IPS DF 6.9 (cell line): ENCODE measurements at regions not wholly inside any gene's neighbourhood (a gene's known extent, or its start where the extent isn't known, plus 50 kb on each side); places are given as distances from the start of the nearest gene placed in this dataset.

Experiments used
- DNase-seq: peaks from one replicate; pipeline ENCODE4 v3.0.0-alpha.2; 2013; ENCODE audit warnings: low read depth, low spot score
- H3K27ac ChIP-seq: one replicate; pipeline ENCODE4 v1.5.1; 2013; ENCODE audit warnings: low read length, control low read depth
- H3K27me3 ChIP-seq: 2 replicates; pipeline ENCODE4 v1.6.1; 2013; ENCODE audit warnings: mild to moderate bottlenecking, low read length; ENCODE audit not compliant: control insufficient read depth, insufficient read depth
- H3K36me3 ChIP-seq: 2 replicates; pipeline ENCODE4 v1.6.1; 2013; ENCODE audit warnings: low read length; ENCODE audit not compliant: control insufficient read depth, insufficient read depth
- H3K4me1 ChIP-seq: 2 replicates; pipeline ENCODE4 v1.6.1; 2013; ENCODE audit warnings: low read length; ENCODE audit not compliant: control insufficient read depth, insufficient read depth
- H3K4me3 ChIP-seq: 2 replicates; pipeline ENCODE4 v1.5.1; 2013; ENCODE audit warnings: mild to moderate bottlenecking, low read length
- H3K9me3 ChIP-seq: 2 replicates; pipeline ENCODE4 v1.6.1; 2013; ENCODE audit warnings: low read length, inconsistent platforms; ENCODE audit not compliant: control insufficient read depth, insufficient read depth
- WGBS: extraction: QIAGEN DNeasy Blood & Tissue Kit; methylation state at CpG from one replicate; pipeline ENCODE4 v1.1.7; 2013; ENCODE audit warnings: mixed read lengths, missing lambda C conversion rate; ENCODE audit not compliant: insufficient read length, insufficient coverage; 5-methylcytosine and 5-hydroxymethylcytosine counted together

DNA sequence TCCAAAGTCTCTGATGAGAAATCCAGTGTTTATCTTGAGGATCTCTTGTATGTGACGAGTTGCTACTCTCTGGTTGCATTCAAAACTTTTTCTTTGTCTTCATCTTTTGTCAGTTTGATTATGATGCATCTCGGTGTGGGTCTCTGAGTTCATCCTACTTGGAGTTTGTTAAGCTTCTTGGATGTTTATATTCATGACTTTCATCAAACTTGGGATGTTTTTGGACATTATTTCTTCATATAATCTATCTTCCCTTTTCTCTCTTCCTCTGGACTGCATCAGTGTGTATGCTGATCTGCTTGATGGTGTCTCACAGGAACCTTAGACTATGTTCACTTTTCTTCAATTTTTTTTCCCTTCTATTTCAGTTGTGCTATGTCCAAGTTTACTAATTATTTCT is 320.4 kb downstream of the TLE3 start:
- H3K36me3 ChIP-seq = no peaks in the 10 kb centered on the region
- no CpG with 5 or more reads among the region's 2 CpGs for WGBS

DNA sequence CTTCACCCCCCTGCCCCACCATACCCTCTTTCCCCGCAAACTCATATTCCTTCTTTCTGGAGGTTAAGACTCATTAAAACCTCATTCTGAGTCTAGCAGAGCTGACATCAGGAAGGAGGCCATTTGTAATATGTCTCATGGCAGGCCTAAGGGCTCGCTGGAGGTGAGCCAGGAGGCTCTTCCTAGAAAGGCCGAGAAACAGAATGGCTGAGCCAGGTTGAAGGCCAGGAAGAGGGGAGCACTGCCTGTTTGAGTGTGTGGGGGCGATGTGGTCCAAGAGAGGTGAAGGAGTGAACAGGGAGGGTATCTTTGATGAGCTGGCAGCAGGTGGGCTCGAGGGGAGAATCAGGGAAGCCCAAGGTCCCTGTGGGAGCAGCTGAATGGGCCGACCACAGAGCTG is 317.3 kb downstream of the TLE3 start:
- WGBS = 100% methylated on average over 1 of the region's 6 CpGs
- Histone ChIP-seq H3K4me3 (no peak overlapping the region), H3K36me3 (no peaks in the 10 kb centered on the region), H3K4me1 (no peaks in the 10 kb centered on the region), H3K27ac (no peak overlapping the region), H3K27me3 (no peaks in the 10 kb centered on the region), H3K9me3 (no peaks in the 10 kb centered on the region)
- no peak for DNase-seq

More for the DNA sequence above, 320.4 kb downstream of the TLE3 start:
- no peak overlapping the region for H3K27ac ChIP-seq
- H3K27me3 ChIP-seq = no peaks in the 10 kb centered on the region
- no peaks in the 10 kb centered on the region for H3K4me1 ChIP-seq
- DNase-seq = no peak
- no peaks in the 10 kb centered on the region for H3K9me3 ChIP-seq
- no peak overlapping the region for H3K4me3 ChIP-seq

DNA sequence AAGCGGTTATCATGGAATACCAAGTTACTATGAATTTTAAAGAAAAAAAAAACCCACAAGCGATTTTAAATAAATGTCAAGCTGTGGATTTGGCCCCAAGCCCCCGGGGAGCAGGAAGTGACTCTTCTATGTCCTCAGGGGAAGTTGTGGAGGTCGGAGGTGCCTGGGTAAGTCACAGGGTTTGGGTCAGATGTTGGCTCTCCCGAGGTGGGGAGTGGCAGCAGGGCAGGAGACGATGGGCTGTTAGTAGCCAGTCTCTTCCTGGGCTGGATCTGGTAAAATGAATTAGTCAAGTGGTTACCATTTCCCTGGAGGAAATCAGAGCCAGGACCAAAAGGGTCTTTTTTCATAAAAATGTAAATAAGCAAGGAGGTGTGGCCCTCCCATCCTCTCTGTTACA is 316.7 kb downstream of the TLE3 start:
- DNase-seq = no peak
- Histone ChIP-seq H3K4me3 (no peak overlapping the region), H3K9me3 (no peaks in the 10 kb centered on the region), H3K4me1 (no peaks in the 10 kb centered on the region), H3K27me3 (no peaks in the 10 kb centered on the region), H3K27ac (no peak overlapping the region), H3K36me3 (no peaks in the 10 kb centered on the region)
- WGBS = no CpG with 5 or more reads among the region's 6 CpGs

DNA sequence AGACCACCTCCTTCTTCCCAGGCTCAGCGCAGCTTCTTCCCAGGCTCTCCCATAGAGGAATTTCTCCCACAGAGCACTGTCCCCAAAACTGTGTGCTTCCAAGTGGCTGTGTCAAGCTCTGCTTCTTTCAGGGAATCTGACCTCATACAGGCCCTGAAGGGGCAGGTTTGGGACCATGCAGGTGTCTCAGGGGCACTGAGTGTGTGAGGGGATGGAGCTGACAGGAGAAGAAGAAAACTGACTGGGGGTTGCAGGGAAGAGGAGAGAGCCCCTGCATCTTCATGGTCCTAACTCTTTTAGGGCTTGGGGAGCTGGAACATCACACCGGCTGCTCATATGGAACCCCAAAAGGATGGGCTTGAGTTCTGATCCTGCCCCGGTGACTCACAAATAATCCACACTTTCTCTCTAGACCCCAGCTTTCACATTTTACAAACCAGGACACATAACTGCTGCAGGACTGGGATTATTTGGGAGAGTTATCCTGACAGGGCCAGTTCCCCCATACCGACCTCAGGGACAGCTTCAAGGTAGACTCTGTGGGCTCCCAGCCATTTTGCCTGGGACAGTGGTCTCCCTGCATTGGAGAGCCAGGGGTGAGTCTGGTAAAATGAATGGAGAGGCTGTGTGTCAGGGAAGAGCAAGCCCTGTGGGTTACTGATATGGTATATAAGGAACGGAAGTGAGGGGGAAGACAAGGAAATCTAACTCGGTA is 316.1 kb downstream of the TLE3 start:
- Histone ChIP-seq H3K36me3 (no peaks in the 10 kb centered on the region), H3K27ac (no peak overlapping the region), H3K9me3 (no peaks in the 10 kb centered on the region), H3K4me1 (no peaks in the 10 kb centered on the region), H3K27me3 (no peaks in the 10 kb centered on the region), H3K4me3 (no peak overlapping the region)
- 100% methylated on average over 1 of the region's 6 CpGs for WGBS
- no peak for DNase-seq

DNA sequence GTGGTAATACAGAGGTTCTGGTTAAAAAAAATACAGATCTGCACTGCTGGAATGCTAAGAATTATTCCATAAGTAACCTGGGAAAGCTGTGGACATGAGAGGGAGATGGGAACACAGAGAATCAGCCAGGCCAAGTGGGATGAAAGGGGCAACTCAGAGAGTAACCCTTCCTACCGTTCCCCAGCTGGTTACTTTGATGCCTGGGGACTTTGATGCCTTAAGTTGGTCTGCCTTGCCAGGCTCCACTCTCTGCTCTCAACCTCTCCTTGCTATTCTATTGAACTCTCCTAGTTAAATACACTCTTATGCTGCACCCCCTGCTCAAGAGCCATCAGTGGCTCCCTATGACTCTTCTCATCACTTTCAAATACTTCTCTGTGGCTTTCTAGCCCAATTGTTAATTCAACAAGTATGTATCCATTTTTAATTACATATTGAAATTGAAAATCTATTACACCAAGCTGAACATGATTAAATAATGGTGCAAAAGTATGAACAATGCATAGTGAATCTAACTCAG is 315.5 kb downstream of the TLE3 start:
- no peak overlapping the region for H3K27ac ChIP-seq
- no peaks in the 10 kb centered on the region for H3K36me3 ChIP-seq
- no peaks in the 10 kb centered on the region for H3K27me3 ChIP-seq
- H3K9me3 ChIP-seq = no peaks in the 10 kb centered on the region
- no peak overlapping the region for H3K4me3 ChIP-seq
- no CpG with 5 or more reads among the region's 1 CpG for WGBS
- H3K4me1 ChIP-seq = no peaks in the 10 kb centered on the region
- no peak for DNase-seq

DNA sequence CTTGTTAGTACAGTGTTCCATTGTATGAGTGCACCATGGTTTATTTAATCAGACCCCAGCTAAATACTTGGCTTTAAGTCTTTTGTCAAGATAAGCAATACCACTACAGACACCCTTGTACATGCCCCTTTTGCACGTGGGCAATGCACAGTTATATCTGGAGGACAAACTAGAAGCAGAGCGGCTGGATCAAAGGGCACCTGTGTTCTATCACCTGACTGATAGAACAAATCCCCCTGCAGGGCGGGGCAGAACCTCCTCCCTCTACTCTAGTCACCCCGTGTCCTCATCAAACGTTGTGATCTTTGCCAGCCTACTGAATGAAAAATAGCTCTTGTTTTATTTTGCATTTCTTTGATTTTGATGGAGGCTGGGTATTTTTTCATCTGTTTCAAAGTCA is 314.9 kb downstream of the TLE3 start:
- Histone ChIP-seq H3K4me3 (no peak overlapping the region), H3K36me3 (no peaks in the 10 kb centered on the region), H3K27ac (no peak overlapping the region), H3K27me3 (no peaks in the 10 kb centered on the region), H3K9me3 (no peaks in the 10 kb centered on the region), H3K4me1 (no peaks in the 10 kb centered on the region)
- no peak for DNase-seq
- WGBS = no CpG with 5 or more reads among the region's 5 CpGs

DNA sequence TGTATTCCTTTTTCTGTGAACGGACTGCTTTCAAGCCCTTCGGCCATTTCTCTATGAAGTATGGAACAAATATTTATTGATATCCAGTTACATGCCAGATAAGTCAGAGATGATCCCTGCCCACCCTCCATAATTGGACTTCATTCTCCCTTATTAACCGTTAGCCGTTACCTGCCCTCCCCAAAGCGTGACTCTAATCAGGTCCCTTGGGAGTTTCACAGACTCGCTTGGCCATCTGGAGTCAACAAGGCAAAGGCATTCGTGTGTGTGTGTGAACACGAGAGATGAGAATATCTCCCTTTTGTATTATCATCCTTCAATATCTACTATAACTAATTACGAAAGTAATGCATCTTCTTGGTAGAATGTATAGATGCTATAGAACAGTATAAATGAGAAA is 314.5 kb downstream of the TLE3 start:
- H3K27me3 ChIP-seq = no peaks in the 10 kb centered on the region
- H3K27ac ChIP-seq = no peak overlapping the region
- no peak overlapping the region for H3K4me3 ChIP-seq
- WGBS = no CpG with 5 or more reads among the region's 9 CpGs
- H3K9me3 ChIP-seq = no peaks in the 10 kb centered on the region
- H3K36me3 ChIP-seq = no peaks in the 10 kb centered on the region
- no peaks in the 10 kb centered on the region for H3K4me1 ChIP-seq
- DNase-seq = no peak

DNA sequence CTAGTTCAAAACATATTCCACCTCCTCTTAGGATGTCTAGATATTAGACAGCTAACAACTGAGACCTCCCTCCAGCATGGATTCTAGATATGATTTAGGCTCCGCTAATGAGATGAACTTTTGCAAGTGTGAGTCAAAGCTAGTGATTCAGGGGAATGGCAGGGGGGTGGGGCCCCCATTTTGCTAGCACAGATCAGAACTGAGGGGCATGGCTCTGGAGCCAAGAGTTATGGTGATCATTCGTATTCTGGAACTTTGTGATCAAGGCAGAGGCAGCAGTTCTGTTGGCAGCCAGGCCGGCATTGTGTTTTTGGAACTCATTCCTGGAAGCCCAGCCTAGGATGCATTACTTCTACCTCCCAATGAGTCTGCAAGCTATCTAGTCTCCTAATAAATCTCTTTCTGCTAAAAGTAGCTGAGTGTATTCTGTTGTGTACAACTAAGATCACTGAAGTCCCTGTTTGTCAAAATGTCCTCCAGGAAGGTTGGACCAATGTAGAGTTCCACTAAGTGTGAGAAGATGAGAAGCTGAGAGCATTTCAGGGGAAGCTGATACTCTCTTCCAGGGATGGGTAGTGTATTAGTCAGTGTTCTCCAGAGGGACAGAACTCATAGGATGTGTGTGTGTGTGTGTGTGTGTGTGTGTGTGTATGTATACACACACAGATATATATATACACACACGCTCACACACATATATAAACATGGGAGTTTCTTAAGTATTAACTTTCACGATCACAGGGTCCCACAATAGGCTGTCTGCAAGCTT is 312.7 kb downstream of the TLE3 start:
- Histone ChIP-seq H3K4me1 (no peaks in the 10 kb centered on the region), H3K27ac (no peak overlapping the region), H3K9me3 (no peaks in the 10 kb centered on the region), H3K4me3 (no peak overlapping the region), H3K27me3 (no peaks in the 10 kb centered on the region), H3K36me3 (no peaks in the 10 kb centered on the region)
- no CpG with 5 or more reads among the region's 5 CpGs for WGBS
- no peak for DNase-seq

DNA sequence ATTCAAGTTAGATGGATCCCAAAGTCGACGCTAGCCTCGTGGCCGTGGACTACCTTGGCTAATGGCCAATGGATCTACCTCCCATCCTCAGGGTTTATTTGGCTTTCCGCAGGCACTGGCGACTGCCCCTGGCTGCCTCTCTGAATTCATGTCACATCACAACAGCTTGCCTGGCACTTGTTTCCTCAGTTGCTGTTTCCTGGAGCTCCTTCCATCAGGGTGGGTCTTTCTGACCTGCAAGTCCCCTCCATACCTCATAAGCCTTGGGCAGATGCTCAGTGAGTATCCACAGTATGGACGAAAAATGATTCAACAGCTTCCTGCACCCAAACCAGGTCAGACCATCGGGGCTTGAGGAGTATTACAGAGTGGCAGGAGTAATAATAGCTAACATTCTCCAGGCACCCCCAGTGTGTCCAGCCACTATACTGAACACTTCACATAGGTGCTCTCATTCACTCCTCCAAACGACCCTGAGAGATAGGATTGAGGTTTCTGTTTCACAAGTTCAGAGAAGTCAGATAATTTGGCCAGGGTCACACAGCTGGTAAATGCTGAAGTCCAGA is 311.5 kb downstream of the TLE3 start:
- no peak overlapping the region for H3K27ac ChIP-seq
- DNase-seq = no peak
- no peaks in the 10 kb centered on the region for H3K9me3 ChIP-seq
- H3K36me3 ChIP-seq = no peaks in the 10 kb centered on the region
- H3K27me3 ChIP-seq = no peaks in the 10 kb centered on the region
- H3K4me1 ChIP-seq = no peaks in the 10 kb centered on the region
- no peak overlapping the region for H3K4me3 ChIP-seq
- no CpG with 5 or more reads among the region's 9 CpGs for WGBS

DNA sequence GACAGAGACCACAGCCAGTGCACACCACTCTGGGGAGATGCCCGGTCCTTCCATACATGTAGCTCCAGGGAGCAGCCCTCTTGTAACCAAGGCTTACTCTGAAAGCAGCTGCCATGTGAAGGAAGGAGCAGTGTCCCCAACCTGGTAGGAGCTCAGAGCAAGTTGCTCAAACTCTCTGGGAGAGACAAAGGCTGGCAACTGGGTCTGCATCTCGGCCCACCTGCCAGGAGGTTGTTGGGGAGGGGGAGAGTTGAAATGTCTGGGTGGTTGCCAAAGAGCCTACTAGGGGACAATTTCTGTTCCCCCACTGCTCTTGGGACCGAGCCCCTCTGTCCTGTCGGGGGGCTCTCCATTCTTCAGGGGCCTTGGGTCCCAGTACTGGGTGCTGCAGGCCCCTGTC is 309.9 kb downstream of the TLE3 start:
- no peak for DNase-seq
- no peaks in the 10 kb centered on the region for H3K36me3 ChIP-seq
- no peak overlapping the region for H3K4me3 ChIP-seq
- no peak overlapping the region for H3K27ac ChIP-seq
- H3K9me3 ChIP-seq = no peaks in the 10 kb centered on the region
- no CpG with 5 or more reads among the region's 4 CpGs for WGBS
- H3K4me1 ChIP-seq = no peaks in the 10 kb centered on the region
- no peaks in the 10 kb centered on the region for H3K27me3 ChIP-seq
